Neuronal stem cell (in vitro differentiated cells): ENCODE measurements at regions not wholly inside any gene's neighbourhood (a gene's known extent, or its start where the extent isn't known, plus 50 kb on each side); places are given as distances from the start of the nearest gene placed in this dataset.

Experiments used
- DNase-seq: peaks from one replicate; pipeline ENCODE4 v3.0.0-alpha.2; 2013; ENCODE audit warnings: low spot score
- H2AFZ ChIP-seq: one replicate; pipeline ENCODE4 v1.6.1; 2013; ENCODE audit warnings: mild to moderate bottlenecking, low read length, inconsistent platforms
- H2AK5ac ChIP-seq: 2 replicates; pipeline ENCODE4 v1.6.1; 2013; ENCODE audit warnings: low read depth, mild to moderate bottlenecking, inconsistent platforms, low read length, moderate library complexity, mixed read lengths
- H2BK120ac ChIP-seq: 2 replicates; pipeline ENCODE4 v1.6.1; 2013; ENCODE audit warnings: low read depth, mild to moderate bottlenecking, inconsistent platforms, low read length, moderate library complexity, mixed read lengths
- H2BK12ac ChIP-seq: one replicate; pipeline ENCODE4 v1.6.1; 2013; ENCODE audit warnings: low read length, inconsistent platforms
- H2BK15ac ChIP-seq: 2 replicates; pipeline ENCODE4 v1.6.1; 2013; ENCODE audit warnings: mild to moderate bottlenecking, low read length, inconsistent platforms, mixed read lengths
- H2BK5ac ChIP-seq: one replicate; pipeline ENCODE4 v1.6.1; 2013; ENCODE audit warnings: inconsistent platforms, mild to moderate bottlenecking, low read length, moderate library complexity
- H3K14ac ChIP-seq: one replicate; pipeline ENCODE4 v1.6.1; 2013; ENCODE audit warnings: low read length, inconsistent platforms
- H3K18ac ChIP-seq: 2 replicates; pipeline ENCODE4 v1.6.1; 2013; ENCODE audit warnings: low read length, inconsistent platforms
- H3K23ac ChIP-seq: 2 replicates; pipeline ENCODE4 v1.6.1; 2013; ENCODE audit warnings: low read depth, mild to moderate bottlenecking, mixed read lengths, low read length, inconsistent platforms; ENCODE audit not compliant: poor library complexity
- H3K27ac ChIP-seq: replicated peaks from 3 replicates; pipeline ENCODE4 v1.5.1; 2013; ENCODE audit warnings: low read length, inconsistent platforms
- H3K27me3 ChIP-seq, 3 experiments: 2 replicates each; pipeline ENCODE4 v1.6.1; 2013; ENCODE audit warnings: low read length in 3 of 3, mild to moderate bottlenecking in 2 of 3, inconsistent platforms in 1 of 3, low read depth in 1 of 3, mixed read lengths in 1 of 3, moderate library complexity in 1 of 3; ENCODE audit not compliant: control insufficient read depth in 3 of 3, insufficient read depth in 3 of 3
- H3K36me3 ChIP-seq, 2 donors: replicated peaks in 1 of 2; 2 replicates each; pipeline ENCODE4 v1.6.1; 2013; ENCODE audit warnings: low read length in 2 of 2; ENCODE audit not compliant: control insufficient read depth in 2 of 2, insufficient read depth in 2 of 2
- H3K4ac ChIP-seq: 2 replicates; pipeline ENCODE4 v1.6.1; 2013; ENCODE audit warnings: inconsistent platforms, mild to moderate bottlenecking, low read length, moderate library complexity
- H3K4me1 ChIP-seq, 2 donors: 1 replicate in 1 of 2; 2 replicates in 1 of 2; pipeline ENCODE4 v1.6.1; 2013; ENCODE audit warnings: low read length in 2 of 2, low read depth in 1 of 2; ENCODE audit not compliant: control insufficient read depth in 2 of 2, insufficient read depth in 1 of 2
- H3K4me2 ChIP-seq: one replicate; pipeline ENCODE4 v1.6.1; 2013; ENCODE audit warnings: mild to moderate bottlenecking, low read length, inconsistent platforms; ENCODE audit not compliant: insufficient read depth, poor library complexity, severe bottlenecking
- H3K4me3 ChIP-seq, 2 donors: 2 replicates each; pipeline ENCODE4 v1.5.1; 2013; ENCODE audit warnings: low read length in 2 of 2, mild to moderate bottlenecking in 2 of 2, inconsistent platforms in 1 of 2, moderate library complexity in 1 of 2
- H3K79me1 ChIP-seq: one replicate; pipeline ENCODE4 v1.6.1; 2013; ENCODE audit warnings: low read depth, mild to moderate bottlenecking, inconsistent platforms, low read length, moderate library complexity
- H3K9ac ChIP-seq: one replicate; pipeline ENCODE4 v1.6.1; 2013; ENCODE audit warnings: mild to moderate bottlenecking, low read depth, low read length, inconsistent platforms; ENCODE audit not compliant: poor library complexity
- H3K9me3 ChIP-seq, 2 donors: replicated peaks in 1 of 2; 2 replicates each; pipeline versions ENCODE3 to v1.6.1; 2013; ENCODE audit warnings: low read length in 2 of 2, mild to moderate bottlenecking in 2 of 2, inconsistent platforms in 1 of 2, low read depth in 1 of 2, mixed read lengths in 1 of 2, moderate library complexity in 1 of 2; ENCODE audit not compliant: control insufficient read depth in 2 of 2, insufficient read depth in 1 of 2
- H4K8ac ChIP-seq: one replicate; pipeline ENCODE4 v1.6.1; 2013; ENCODE audit warnings: low read depth, mild to moderate bottlenecking, inconsistent platforms, low read length, moderate library complexity
- H4K91ac ChIP-seq: one replicate; pipeline ENCODE4 v1.6.1; 2013; ENCODE audit warnings: low read length, low read depth, mild to moderate bottlenecking, inconsistent platforms; ENCODE audit not compliant: poor library complexity
- WGBS, 2 donors: extraction: QIAGEN DNeasy Blood & Tissue Kit; methylation state at CpG; one replicate each; pipeline ENCODE4 v1.1.7; 2013; ENCODE audit warnings: missing lambda C conversion rate in 2 of 2, mixed read lengths in 1 of 2; ENCODE audit not compliant: insufficient read length in 2 of 2, insufficient replicate concordance in 1 of 2; ENCODE audit errors: extremely low coverage in 2 of 2; 5-methylcytosine and 5-hydroxymethylcytosine counted together

DNA sequence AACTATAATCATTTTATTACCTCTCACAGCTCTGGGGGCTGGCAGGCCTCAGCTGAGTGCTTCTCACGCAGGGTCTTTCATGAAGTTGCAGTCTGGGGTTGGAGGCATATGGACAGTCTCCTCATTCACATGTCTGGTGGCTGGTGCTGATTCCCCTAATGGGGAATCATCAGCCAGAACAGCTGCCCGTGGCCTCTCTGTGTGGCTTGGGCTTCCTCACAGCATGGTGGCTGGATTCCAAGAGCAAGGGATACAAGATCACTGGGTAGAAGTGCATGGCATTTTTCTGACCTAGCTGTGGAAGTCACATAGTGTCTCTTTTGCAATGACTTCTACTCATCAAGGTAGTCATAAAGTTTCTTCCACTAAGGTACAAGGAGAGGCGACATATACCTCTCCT is 59.0 kb upstream of the LAPTM4A start:
- no peak for DNase-seq
- no peak overlapping the region for H3K23ac ChIP-seq
- no peak overlapping the region for H3K18ac ChIP-seq
- no CpG with 5 or more reads among the region's 3 CpGs for WGBS, 2 donors
- H4K8ac ChIP-seq = no peak overlapping the region
- H3K27me3 ChIP-seq = peaks cover 0 to 3% (median 0%) of the 10 kb centered on the region in 3 experiments
- H3K79me1 ChIP-seq = no peaks in the 10 kb centered on the region
- H2BK5ac ChIP-seq = no peak overlapping the region
- H2BK120ac ChIP-seq = no peak overlapping the region
- H3K27ac ChIP-seq = no peak overlapping the region
- no peak overlapping the region for H3K9ac ChIP-seq
- H3K14ac ChIP-seq = no peak overlapping the region
- H3K36me3 ChIP-seq = no peaks in the 10 kb centered on the region
- no peak overlapping the region for H3K4ac ChIP-seq
- H3K9me3 ChIP-seq = peaks cover 0 to 2% of the 10 kb centered on the region in 2 donors
- no peak overlapping the region for H2AFZ ChIP-seq
- H2AK5ac ChIP-seq = no peak overlapping the region
- H2BK12ac ChIP-seq = no peak overlapping the region
- H3K4me3 ChIP-seq = no peak overlapping the region
- H3K4me1 ChIP-seq = peaks cover 0 to 5% of the 10 kb centered on the region in 2 donors
- no peak overlapping the region for H4K91ac ChIP-seq
- no peak overlapping the region for H2BK15ac ChIP-seq
- no peak overlapping the region for H3K4me2 ChIP-seq

DNA sequence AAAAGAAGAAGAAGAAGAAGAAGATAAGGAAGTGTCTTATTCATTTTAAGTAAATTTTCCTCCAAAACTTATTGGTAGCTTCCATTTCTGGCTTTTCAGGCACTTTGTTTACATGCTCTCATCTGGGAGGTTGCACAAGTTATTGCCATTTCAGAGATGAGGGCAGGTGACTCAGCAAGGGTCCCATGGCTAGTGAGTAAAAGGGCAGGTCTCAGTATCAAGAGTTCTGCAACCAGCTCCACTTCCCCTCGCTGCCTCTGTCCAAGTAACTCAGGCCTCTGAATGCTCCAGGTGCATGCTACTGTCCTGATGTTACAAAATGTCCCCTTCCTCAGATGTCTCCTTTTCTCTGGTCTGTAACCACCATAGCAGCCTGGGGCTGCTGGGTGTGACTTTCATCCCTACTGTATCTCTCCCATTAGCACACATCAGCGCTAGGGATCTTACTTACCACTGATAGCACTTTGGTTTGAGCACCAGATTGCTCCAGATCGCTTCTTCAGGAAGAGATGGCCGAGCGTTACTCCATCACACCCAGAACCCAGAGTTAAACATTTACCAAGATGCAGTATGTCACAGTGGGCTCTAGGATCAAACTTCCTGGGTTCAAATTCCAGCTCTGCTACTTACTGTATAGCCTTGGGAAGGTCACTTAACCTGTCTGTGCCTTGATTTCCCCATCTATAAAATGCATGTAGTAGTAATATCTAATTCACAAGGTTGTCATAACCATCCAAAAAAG is 57.4 kb upstream of the LAPTM4A start:
- H4K91ac ChIP-seq = no peak overlapping the region
- H3K18ac ChIP-seq = no peak overlapping the region
- peaks cover 0 to 3% (median 0%) of the 10 kb centered on the region in 3 experiments for H3K27me3 ChIP-seq
- peaks cover 0 to 5% of the 10 kb centered on the region in 2 donors for H3K4me1 ChIP-seq
- no peak overlapping the region for H2AK5ac ChIP-seq
- H4K8ac ChIP-seq = no peak overlapping the region
- H3K23ac ChIP-seq = no peak overlapping the region
- H3K79me1 ChIP-seq = no peaks in the 10 kb centered on the region
- peaks cover 0 to 2% of the 10 kb centered on the region in 2 donors for H3K9me3 ChIP-seq
- H3K4me3 ChIP-seq = no peak overlapping the region
- H2AFZ ChIP-seq = no peak overlapping the region
- no peak overlapping the region for H2BK5ac ChIP-seq
- no peak overlapping the region for H3K9ac ChIP-seq
- no peak overlapping the region for H3K14ac ChIP-seq
- H2BK12ac ChIP-seq = no peak overlapping the region
- H2BK15ac ChIP-seq = no peak overlapping the region
- no peak overlapping the region for H3K4ac ChIP-seq
- WGBS, 2 donors = no CpG with 5 or more reads among the region's 5 CpGs
- H3K27ac ChIP-seq = no peak overlapping the region
- no peaks in the 10 kb centered on the region for H3K36me3 ChIP-seq
- no peak overlapping the region for H3K4me2 ChIP-seq
- no peak overlapping the region for H2BK120ac ChIP-seq
- DNase-seq = no peak

DNA sequence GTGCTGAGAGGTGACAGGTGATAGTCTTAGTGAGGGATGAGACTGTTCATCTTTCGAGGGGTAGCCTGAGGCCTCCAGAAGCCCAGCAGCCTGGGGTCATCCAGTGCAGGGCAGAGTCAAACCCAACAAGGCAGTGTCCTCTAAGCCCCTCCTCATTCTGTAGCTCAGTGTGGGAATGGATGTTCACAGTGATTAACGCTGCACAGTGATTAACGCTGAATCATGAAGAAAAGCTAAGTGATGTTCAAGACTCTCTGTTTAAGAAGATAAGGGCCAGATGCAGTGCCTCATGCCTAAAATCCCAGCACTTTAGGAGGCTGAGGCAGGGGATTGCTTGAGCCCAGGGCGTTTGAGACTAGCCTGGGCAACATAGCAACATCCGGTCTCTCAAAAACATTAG is 56.3 kb upstream of the LAPTM4A start:
- Histone ChIP-seq H3K79me1 (no peaks in the 10 kb centered on the region), H3K27me3 (no peaks in the 10 kb centered on the region), H2BK15ac (no peak overlapping the region), H4K8ac (no peak overlapping the region), H3K4ac (no peak overlapping the region), H2AFZ (no peak overlapping the region), H3K4me2 (no peak overlapping the region), H2BK120ac (no peak overlapping the region), H4K91ac (no peak overlapping the region), H3K9me3 (peaks cover 0 to 2% of the 10 kb centered on the region in 2 donors), H3K9ac (no peak overlapping the region), H3K4me1 (peaks cover 0 to 5% of the 10 kb centered on the region in 2 donors), H2BK5ac (no peak overlapping the region), H3K18ac (no peak overlapping the region), H3K23ac (no peak overlapping the region), H3K36me3 (no peaks in the 10 kb centered on the region), H2AK5ac (peak overlapping the region; percentile 19), H3K27ac (no peak overlapping the region), H3K14ac (no peak overlapping the region), H2BK12ac (no peak overlapping the region), H3K4me3 (no peak overlapping the region)
- WGBS, 2 donors = no CpG with 5 or more reads among the region's 5 CpGs
- no peak for DNase-seq

- no peaks in the 10 kb centered on the region for H3K36me3 ChIP-seq
- H2AK5ac ChIP-seq = no peak overlapping the region
- H3K9me3 ChIP-seq = peaks cover 0 to 2% of the 10 kb centered on the region in 2 donors
- no peak for DNase-seq
- H3K4me2 ChIP-seq = no peak overlapping the region
- peaks cover 0 to 5% of the 10 kb centered on the region in 2 donors for H3K4me1 ChIP-seq
- H4K8ac ChIP-seq = no peak overlapping the region
- H3K4ac ChIP-seq = no peak overlapping the region
- H2BK120ac ChIP-seq = no peak overlapping the region
- no peak overlapping the region for H3K9ac ChIP-seq
- no peaks in the 10 kb centered on the region for H3K79me1 ChIP-seq
- no peak overlapping the region for H2BK15ac ChIP-seq
- no peak overlapping the region for H3K18ac ChIP-seq
- no CpG with 5 or more reads among the region's 11 CpGs for WGBS, 2 donors
- no peak overlapping the region for H2AFZ ChIP-seq
- no peak overlapping the region for H3K14ac ChIP-seq
- H3K27me3 ChIP-seq = no peaks in the 10 kb centered on the region
- H3K4me3 ChIP-seq = no peak overlapping the region
- H3K23ac ChIP-seq = no peak overlapping the region
- no peak overlapping the region for H4K91ac ChIP-seq
- no peak overlapping the region for H2BK5ac ChIP-seq
- no peak overlapping the region for H2BK12ac ChIP-seq
- H3K27ac ChIP-seq = no peak overlapping the region
These were observed 55.9 kb upstream of the LAPTM4A start for GRCh38 chr2:20107352-20107751.
